GM18508 (cell line): ENCODE measurements at regions not wholly inside any gene's neighbourhood (a gene's known extent, or its start where the extent isn't known, plus 50 kb on each side); places are given as distances from the start of the nearest gene placed in this dataset.
"Not testable (repeated sequence)": the region's sequence is repeated elsewhere in the genome, so short reads cannot be mapped to it uniquely, and the experiment has no call there.

ENCODE experiments used
- ATAC-seq: cut with Tn5 transposase; IDR thresholded peaks from one replicate; pipeline ENCODE4 v1.9.1; 2021; ENCODE audit warnings: moderate number of reproducible peaks; ENCODE audit not compliant: insufficient read depth, unreplicated experiment

DNA sequence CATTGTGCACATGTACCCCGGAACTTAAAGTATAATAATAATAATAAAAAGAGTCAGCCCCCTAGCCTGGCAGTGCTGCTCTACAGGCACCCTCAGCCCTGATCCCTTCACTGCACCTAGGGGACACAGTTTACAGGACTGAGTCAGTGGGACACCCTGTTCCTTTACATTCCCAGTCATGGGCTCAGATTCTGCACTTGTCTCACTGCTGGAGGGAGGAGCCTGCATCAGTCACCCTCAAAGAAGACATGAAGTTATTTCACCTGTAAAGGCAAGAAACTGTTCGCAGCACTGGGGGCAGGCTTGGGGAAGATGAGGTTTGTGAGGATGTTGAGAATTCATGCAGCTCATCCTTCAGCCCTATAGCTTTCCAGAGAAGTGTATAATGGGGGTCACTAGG, 50.7 kb upstream of the VPREB1 start:
- ATAC-seq = no peak

DNA sequence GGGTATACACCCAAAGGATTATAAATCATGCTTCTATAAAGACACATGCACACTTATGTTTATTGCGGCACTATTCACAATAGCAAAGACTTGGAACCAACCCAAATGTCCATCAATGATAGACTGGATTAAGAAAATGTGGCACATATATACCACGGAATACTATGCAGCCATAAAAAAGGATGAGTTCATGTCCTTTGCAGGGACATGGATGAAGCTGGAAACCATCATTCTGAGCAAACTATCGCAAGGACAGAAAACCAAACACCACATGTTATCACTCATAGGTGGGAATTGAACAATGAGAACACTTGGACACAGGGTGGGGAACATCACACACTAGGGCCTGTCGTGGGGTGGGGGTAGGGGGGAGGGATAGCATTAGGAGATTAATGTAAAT, 51.1 kb upstream of the VPREB1 start:
- not testable (repeated sequence) for ATAC-seq

GRCh38 chr22:22193006-22193405, 51.6 kb upstream of the VPREB1 start:
- not testable (repeated sequence) for ATAC-seq

GRCh38 chr22:22189796-22190195, 54.8 kb upstream of the VPREB1 start:
- ATAC-seq = not testable (repeated sequence)

DNA sequence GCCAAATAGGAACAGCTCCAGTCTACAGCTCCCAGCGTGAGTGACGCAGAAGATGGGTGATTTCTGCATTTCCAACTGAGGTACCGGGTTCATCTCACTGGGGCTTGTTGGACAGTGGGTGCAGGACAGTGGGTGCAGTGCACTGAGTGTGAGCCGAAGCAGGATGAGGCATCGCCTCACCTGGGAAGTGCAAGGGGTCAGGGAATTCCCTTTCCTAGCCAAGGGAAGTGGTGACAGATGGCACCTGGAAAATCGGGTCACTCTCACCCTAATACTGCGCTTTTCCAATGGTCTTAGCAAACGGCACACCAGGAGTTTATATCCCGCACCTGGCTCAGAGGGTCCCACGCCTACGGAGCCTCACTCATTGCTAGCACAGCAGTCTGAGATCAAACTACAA, 56.7 kb upstream of the VPREB1 start:
- not testable (repeated sequence) for ATAC-seq

GRCh38 chr22:22187299-22187698, 57.3 kb upstream of the VPREB1 start:
- ATAC-seq = no peak

GRCh38 chr22:22185844-22186499, 58.6 kb upstream of the VPREB1 start:
- ATAC-seq = no peak

GRCh38 chr22:22185217-22185616, 59.4 kb upstream of the VPREB1 start:
- ATAC-seq = no peak

GRCh38 chr22:22184277-22184807, 60.2 kb upstream of the VPREB1 start:
- ATAC-seq = no peak

DNA sequence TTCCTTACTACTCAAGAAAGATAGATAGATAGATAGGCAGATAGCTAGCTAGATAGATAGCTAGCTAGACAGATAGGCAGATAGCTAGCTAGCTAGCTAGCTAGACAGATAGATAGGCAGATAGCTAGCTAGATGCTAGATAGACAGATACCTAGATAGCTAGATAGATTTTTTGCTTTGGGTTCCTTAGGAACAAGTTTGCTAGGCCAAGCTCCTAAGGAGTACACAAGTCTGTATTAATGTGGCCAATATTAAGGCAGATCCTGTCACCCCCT, 61.7 kb upstream of the VPREB1 start:
- no peak for ATAC-seq

- no peak for ATAC-seq
These were observed 62.2 kb upstream of the VPREB1 start for GRCh38 chr22:22182218-22182989.

- no peak for ATAC-seq
These were observed 63.2 kb upstream of the VPREB1 start for GRCh38 chr22:22181341-22181850.

DNA sequence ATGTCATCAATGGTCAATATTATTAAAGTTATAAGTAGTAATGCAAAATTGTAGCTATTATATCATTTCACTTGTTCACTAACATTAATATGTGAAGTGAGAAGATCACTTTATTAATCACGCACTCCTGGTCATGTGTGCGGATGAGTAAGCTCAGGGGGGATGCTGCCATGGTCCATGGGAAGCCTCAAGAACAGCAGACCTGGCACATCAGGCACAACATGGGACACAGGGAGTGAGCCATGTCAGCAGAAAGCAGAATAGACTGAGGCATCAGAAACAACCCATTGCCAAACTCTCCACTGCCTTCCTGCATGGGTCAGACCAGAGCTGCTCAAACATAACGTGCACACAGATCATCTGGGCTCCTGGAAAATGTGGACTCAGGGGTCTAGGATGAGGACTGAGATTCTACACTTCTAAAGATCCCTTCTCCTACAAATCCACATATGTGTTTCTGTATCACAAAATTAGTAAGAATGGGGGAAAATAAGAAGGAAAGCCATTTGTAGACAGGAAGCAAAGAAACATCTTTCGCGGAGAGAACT, 63.8 kb upstream of the VPREB1 start:
- ATAC-seq = no peak

DNA sequence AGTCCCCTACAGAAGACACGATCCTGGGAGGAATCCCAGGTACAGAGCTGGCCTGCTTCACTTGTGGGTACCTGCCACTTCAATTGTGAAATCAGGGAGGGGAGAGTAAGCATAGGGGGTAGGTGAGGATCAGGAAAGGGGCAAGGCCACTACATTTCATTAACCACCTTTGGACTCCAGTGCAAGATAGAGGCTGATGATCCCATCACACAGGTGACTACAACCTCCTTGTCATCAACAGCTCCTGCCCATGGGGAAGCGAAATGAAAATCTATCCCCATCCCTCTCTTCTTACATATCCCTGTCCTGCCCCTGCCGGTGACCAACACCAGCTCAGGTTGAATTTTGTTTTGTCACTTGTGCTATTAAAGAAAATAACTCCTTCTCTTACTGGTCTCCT, 64.7 kb upstream of the VPREB1 start:
- no peak for ATAC-seq

DNA sequence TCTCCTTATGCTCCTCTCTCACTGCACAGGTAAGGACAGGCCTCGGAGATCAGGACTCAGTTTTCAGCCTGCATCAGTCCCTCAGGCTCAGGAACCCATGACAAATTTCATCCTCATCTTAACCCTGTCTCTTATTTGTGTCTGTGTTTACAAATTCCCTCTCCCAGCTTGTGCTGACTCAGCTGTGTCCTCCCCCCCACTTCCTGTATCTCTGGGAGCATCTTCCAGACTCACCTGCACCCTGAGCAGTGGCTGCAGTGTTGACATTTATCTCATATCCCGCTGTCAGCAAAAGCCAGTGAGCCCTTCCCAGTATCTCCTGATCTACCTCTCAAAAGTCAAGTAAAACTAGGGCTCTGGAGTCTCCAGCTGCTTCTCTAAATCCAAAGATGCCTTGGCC, 65.6 kb upstream of the VPREB1 start:
- ATAC-seq = no peak

GRCh38 chr22:22178355-22178965, 66.1 kb upstream of the VPREB1 start:
- ATAC-seq = no peak

DNA sequence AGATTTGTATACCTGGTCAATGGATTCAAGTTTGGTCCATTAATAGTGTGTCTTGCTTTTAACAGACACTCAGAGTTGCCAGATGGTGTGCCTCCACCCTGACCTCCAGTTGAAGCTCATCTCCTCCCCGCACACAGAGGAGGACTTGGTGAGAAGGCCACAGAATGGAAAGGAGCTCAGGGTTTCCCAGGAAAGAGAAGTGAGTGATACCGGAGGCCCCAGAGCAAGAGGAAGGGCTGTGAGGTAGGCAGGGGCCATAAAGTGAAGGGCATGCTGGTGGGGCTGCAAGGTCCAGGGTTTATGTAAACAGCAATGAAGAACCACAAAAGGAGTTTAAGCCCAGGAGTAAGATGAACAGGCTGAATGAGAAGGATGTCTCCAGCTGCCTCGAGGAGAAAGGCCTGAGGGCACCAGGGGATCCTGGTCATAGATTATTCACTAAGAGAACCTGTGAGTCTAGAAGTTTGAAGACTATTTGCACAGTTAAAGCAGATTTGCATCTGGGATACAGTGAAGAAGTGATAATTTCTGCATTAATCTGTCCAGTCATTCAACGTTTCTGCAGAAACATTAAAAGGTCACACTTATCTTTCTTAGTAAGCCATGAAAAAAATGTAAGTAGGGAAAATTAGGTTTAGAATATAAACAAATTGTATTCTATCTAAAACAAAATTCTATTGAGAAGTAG, 67.5 kb upstream of the VPREB1 start:
- no peak for ATAC-seq

GRCh38 chr22:22172896-22173628, 71.5 kb upstream of the VPREB1 start:
- ATAC-seq = not testable (repeated sequence)

- no peak for ATAC-seq
These were observed 73.0 kb upstream of the VPREB1 start for GRCh38 chr22:22171357-22172218.
